A549 (cell line): ENCODE measurements at regions not wholly inside any gene's neighbourhood (a gene's known extent, or its start where the extent isn't known, plus 50 kb on each side); places are given as distances from the start of the nearest gene placed in this dataset.

ENCODE experiments used
- CHD2 ChIP-seq: fragments of 150-350 bp; IDR thresholded peaks from 2 replicates; pipeline ENCODE4 v1.6.1; 2014; ENCODE audit warnings: low read length; ENCODE audit not compliant: partially characterized antibody
- CTCF ChIP-seq: fragments of >200 bp; sonication (Bioruptor Twin); formaldehyde crosslinking; IDR thresholded peaks from 3 replicates; pipeline ENCODE4 v1.5.1; 2016
- EP300 ChIP-seq, 2 experiments: fragments of >200 bp; sonication (Bioruptor Twin); formaldehyde crosslinking; IDR thresholded peaks; 2 replicates in 1 of 2; 3 replicates in 1 of 2; pipeline ENCODE4 v1.6.1; 2016 to 2017
- ESRRA ChIP-seq: fragments of 150-350 bp; IDR thresholded peaks from 2 replicates; pipeline ENCODE4 v1.6.1; 2014; ENCODE audit warnings: mild to moderate bottlenecking, low read length, borderline replicate concordance
- MYC ChIP-seq: IDR thresholded peaks from 2 replicates; pipeline ENCODE4 v1.6.1; 2012; ENCODE audit warnings: mild to moderate bottlenecking, inconsistent platforms, low read length, improper control_type of control experiment, borderline replicate concordance
- NR3C1 ChIP-seq: fragments of >200 bp; sonication (Bioruptor Twin); formaldehyde crosslinking; IDR thresholded peaks from 3 replicates; pipeline ENCODE4 v1.6.1; 2017
- POLR2A ChIP-seq: IDR thresholded peaks from 2 replicates; pipeline ENCODE4 v1.6.1; 2012; ENCODE audit warnings: mild to moderate bottlenecking, low read length
- RNF2 ChIP-seq: fragments of 200-600 bp; sonication (generic); IDR thresholded peaks from 2 replicates; pipeline ENCODE4 v1.6.1; 2016; ENCODE audit warnings: low read depth, mild to moderate bottlenecking, antibody characterized with exemption, moderate library complexity, borderline replicate concordance

GRCh38 chr10:92758594-92758993 is 68.8 kb downstream of the HHEX start:
- no peak for TF ChIP-seq NR3C1
- no peak for TF ChIP-seq CTCF
- no peak for TF ChIP-seq POLR2A
- TF ChIP-seq RNF2: no peak
- no peak for TF ChIP-seq MYC
- no peak for TF ChIP-seq ESRRA
- no peak for TF ChIP-seq CHD2
- TF ChIP-seq EP300 (IDR thresholded peaks at IDR 0.05): no peak
